ENCODE measurements at regions not wholly inside any gene's neighbourhood (a gene's known extent, or its start where the extent isn't known, plus 50 kb on each side); places are given as distances from the start of the nearest gene placed in this dataset.
"Not testable (repeated sequence)": the region's sequence is repeated elsewhere in the genome, so short reads cannot be mapped to it uniquely, and the experiment has no call there.

DNA sequence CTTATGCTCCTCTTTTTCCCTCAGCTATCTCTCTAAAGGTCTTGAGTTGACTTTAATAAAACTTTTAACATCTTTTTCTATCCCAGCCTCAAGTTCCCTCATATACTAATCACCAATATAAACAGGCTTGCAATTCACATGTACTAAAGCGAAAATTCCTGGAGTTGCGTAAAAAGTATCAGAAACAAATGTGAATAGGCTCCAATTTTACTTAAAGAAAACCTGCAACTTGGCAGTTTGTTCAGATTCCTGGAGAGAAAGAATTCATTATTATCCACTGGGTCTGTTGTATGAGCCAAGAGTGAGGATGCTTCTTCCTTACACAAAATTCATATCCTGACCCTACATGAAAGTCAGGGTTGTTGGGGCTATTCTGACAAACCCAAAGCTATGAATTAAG, 384.2 kb downstream of the DTWD2 start:
- DNase-seq (ENCODE audit: low read depth): no peak

GRCh38 chr5:118603278-118603677, 385.1 kb downstream of the DTWD2 start:
- no peak for DNase-seq (ENCODE audit: low read depth)

GRCh38 chr5:118598311-118598710, 390.0 kb downstream of the DTWD2 start:
- DNase-seq (ENCODE audit: low read depth): no peak

DNA sequence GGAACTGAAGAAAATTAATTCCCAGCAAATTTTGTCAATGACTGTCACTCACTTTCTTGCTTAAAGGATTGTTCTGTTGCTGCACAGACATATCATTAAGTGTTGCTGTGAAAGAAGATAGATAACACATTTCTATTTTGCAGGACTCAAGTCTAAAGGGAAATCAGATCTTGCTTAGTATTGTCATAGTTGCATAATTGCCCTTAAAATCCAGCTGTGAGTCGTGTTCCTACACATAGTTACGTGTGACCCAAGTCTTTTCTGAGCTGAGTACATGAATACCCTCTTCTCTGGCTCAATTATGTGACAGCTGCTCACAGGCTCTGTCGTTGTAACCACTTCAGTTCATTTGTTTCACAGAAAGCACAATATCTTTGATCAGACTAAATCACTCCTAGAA, 390.8 kb downstream of the DTWD2 start:
- no peak for DNase-seq (ENCODE audit: low read depth)

DNA sequence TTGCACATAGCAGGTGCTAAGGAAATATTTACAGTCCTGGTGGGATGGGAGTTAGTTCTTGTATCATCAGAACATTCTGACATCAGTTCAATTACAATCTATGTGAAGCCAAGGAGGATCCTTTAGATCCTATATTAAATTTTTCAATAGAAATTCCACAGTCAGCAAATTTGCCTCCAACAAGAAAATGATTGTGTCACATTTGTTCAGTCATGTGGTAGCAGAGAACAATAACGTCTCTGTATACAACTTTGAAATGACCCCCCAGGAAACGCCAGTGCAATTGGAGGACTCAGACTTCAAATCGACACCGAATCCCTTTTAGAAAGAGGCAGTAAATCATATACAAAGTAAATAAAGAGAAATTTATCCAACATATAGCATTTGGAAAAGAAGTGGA, 392.1 kb downstream of the DTWD2 start:
- no peak for DNase-seq (ENCODE audit: low read depth)

DNA sequence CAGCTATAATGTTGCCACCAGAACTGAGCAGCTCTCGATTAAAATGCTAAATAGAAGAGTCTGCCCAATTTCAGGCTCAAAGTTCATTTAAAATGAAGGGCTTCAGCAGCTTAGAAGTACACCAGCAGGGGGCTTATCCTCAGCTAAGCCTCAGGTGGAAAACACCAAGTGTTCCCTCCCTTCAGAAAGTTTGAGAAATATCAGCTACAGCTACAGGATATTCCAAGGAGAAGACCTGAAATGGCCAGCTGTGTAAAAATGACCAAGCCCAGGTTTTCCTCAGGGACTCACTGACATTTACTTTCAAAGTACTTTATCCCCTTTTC, 395.4 kb downstream of the DTWD2 start:
- DNase-seq (ENCODE audit: low read depth): no peak

GRCh38 chr5:118592229-118593002, 395.9 kb downstream of the DTWD2 start:
- no peak for DNase-seq (ENCODE audit: low read depth)

- DNase-seq (ENCODE audit: low read depth): no peak
These were observed 397.5 kb downstream of the DTWD2 start for GRCh38 chr5:118590806-118591205.

DNA sequence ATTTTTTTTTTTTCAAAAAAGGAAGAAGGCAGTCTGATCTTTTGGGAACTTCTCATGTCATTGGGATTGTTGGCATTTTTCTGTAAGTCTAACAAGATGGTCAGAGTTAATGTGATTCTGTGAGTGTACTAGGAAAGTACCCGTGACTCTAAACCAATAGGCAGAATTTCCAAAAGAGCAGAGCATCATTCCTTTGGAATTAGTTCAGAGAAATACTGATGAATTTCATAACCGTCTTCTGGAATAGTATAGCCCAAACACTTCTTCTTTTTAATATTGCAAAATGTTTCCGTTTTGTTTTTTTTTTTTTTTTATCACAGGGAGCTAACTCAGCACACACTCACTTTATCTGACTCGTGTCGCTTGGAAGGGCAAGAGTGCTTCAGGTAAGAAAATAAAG, 407.4 kb downstream of the DTWD2 start:
- DNase-seq (ENCODE audit: low read depth): no peak

DNA sequence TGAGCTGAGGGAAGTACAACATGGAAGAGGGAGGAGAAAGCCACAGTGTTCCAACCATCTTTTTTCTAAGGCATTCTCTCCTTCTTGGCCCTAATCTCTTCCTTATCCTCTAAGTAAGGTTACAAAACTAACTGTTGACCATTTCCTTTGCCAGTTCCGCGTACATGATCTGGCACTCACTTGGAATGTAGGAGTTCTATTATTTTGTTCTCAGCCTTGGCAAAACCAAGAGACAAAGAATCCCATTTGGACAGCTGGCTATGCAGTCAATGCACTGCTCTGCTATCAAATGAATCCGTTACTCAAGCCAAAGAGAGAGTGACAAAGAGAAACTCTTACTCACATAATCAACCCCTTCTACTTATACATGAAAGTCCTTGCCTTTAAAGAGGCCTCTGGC, 410.3 kb downstream of the DTWD2 start:
- no peak for DNase-seq (ENCODE audit: low read depth)

- no peak for DNase-seq (ENCODE audit: low read depth)
These were observed 410.7 kb downstream of the DTWD2 start for GRCh38 chr5:118577621-118578020.

- not testable (repeated sequence) for DNase-seq (ENCODE audit: low read depth)
These were observed 418.1 kb downstream of the DTWD2 start for GRCh38 chr5:118570276-118570675.

GRCh38 chr5:118569596-118569995, 418.8 kb downstream of the DTWD2 start:
- DNase-seq (ENCODE audit: low read depth): not testable (repeated sequence)

- no peak for DNase-seq (ENCODE audit: low read depth)
These were observed 422.9 kb downstream of the DTWD2 start for GRCh38 chr5:118565335-118565971.

GRCh38 chr5:118561971-118562370, 426.4 kb downstream of the DTWD2 start:
- DNase-seq (ENCODE audit: low read depth): no peak

GRCh38 chr5:118561235-118561634, 427.1 kb downstream of the DTWD2 start:
- DNase-seq (ENCODE audit: low read depth): no peak

GRCh38 chr5:118558871-118559270, 429.5 kb downstream of the DTWD2 start:
- DNase-seq (ENCODE audit: low read depth): no peak

DNA sequence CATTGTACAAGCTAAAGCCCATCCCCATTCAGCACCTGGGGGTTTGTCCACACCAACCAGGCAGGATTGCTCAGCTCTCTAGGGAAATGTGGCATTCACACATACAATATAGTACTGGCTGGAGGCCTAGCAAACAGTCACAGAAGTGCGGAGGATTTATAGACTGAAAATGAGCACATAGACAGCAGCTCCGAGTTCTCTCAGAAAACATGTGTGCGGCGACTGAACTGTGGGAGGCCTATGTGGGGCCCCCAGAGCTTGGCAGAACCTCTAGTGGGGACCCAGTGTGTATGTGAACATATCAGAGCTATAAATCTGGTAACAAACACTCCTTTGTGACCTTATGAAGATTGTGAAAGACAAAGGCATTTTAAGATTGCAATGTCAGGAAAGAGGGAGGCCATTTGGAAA, 431.1 kb downstream of the DTWD2 start:
- no peak for DNase-seq (ENCODE audit: low read depth)

- no peak for DNase-seq (ENCODE audit: low read depth)
These were observed 431.6 kb downstream of the DTWD2 start for GRCh38 chr5:118556792-118557191.

GRCh38 chr5:118555727-118556126, 432.6 kb downstream of the DTWD2 start:
- DNase-seq (ENCODE audit: low read depth): no peak

DNA sequence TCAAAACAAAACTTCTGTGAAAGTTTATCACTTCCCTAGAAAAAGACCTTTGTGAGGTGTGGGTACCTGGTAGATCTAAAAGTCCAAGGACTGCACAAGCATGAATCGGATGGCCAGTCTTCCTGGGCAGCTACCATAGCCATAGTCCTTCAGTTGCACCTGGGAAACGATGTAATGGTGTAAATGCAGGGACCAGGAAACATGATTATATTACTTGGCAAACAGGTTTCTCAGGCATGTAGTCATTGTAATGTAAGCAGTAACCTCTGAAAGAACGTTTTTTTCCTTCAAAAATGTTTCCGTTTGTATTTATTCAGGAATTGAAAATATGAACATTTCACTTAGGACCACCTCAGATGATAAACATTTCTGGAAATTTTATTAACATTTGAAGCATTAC, 433.4 kb downstream of the DTWD2 start:
- no peak for DNase-seq (ENCODE audit: low read depth)

- no peak for DNase-seq (ENCODE audit: low read depth)
These were observed 434.1 kb downstream of the DTWD2 start for GRCh38 chr5:118554241-118554640.

GRCh38 chr5:118553662-118554061, 434.7 kb downstream of the DTWD2 start:
- DNase-seq (ENCODE audit: low read depth): no peak
